Gastrocnemius medialis (tissue), 4 donors: ENCODE measurements at regions not wholly inside any gene's neighbourhood (a gene's known extent, or its start where the extent isn't known, plus 50 kb on each side); places are given as distances from the start of the nearest gene placed in this dataset.
"Not testable (repeated sequence)": the region's sequence is repeated elsewhere in the genome, so short reads cannot be mapped to it uniquely, and the experiment has no call there.

Experiments used
- ATAC-seq, 2 donors: fragments of 150-250 bp; one replicate each; pipeline ENCODE4 v1.9.1; 2016
- DNase-seq, 2 donors: peaks; one replicate each; pipeline ENCODE4 v3.0.0-alpha.2; 2019
- H3K27ac ChIP-seq, 4 donors: fragments of 200-600 bp; sonication (generic); 1 replicate in 1 of 4; 2 replicates in 3 of 4; pipeline ENCODE4 v1.5.1; 2016 to 2018; ENCODE audit warnings: mild to moderate bottlenecking in 2 of 4, moderate library complexity in 1 of 4
- H3K27me3 ChIP-seq, 3 donors: fragments of 200-600 bp; sonication (generic) in 2 of 3; 1 replicate in 1 of 3; 2 replicates in 2 of 3; pipeline versions ENCODE4 v1.5.1 to v1.6.0; 2016 to 2019; ENCODE audit warnings: mild to moderate bottlenecking in 1 of 3, moderate library complexity in 1 of 3
- H3K36me3 ChIP-seq, 2 donors: fragments of 200-600 bp; sonication (generic) in 1 of 2; one replicate each; pipeline ENCODE4 v1.5.1; 2017 to 2018
- H3K4me1 ChIP-seq, 2 donors: fragments of 200-600 bp; sonication (generic) in 1 of 2; one replicate each; pipeline ENCODE4 v1.5.1; 2016 to 2017; ENCODE audit warnings: mild to moderate bottlenecking in 2 of 2
- H3K4me3 ChIP-seq, 4 donors: fragments of 200-600 bp; sonication (generic) in 3 of 4; 1 replicate in 1 of 4; 2 replicates in 3 of 4; pipeline ENCODE4 v1.5.1; 2016 to 2019; ENCODE audit warnings: mild to moderate bottlenecking in 2 of 4
- H3K9me3 ChIP-seq, 3 donors: fragments of 200-600 bp; sonication (generic) in 2 of 3; 1 replicate in 1 of 3; 2 replicates in 2 of 3; pipeline ENCODE4 v1.5.1; 2016 to 2019
- POLR2A ChIP-seq, 2 donors: fragments of 450-650 bp; IDR thresholded peaks; one replicate each; pipeline ENCODE4 v1.6.1; 2017; ENCODE audit warnings: antibody characterized with exemption in 2 of 2, mild to moderate bottlenecking in 2 of 2, moderate library complexity in 2 of 2
- in situ Hi-C, 4 donors: fragments of 200-750 bp; cut with MboI; loops; one replicate each; pipeline versions ENCODE4 v1.15.0 to v1.8.0; 2017; ENCODE audit warnings: low sequenced_read_pairs in 4 of 4
- intact Hi-C: fragments of 100-400 bp; cut with DNase I; formaldehyde crosslinking; loops from one replicate; pipeline ENCODE4 v1.15.1; 2023; ENCODE audit warnings: low total_unique reads
- TF ChIP-seq, protein P1 (sequence below), 5 experiments: fragments of 450-650 bp in 3 of 5; fragments of 200-600 bp in 2 of 5; sonication (generic) in 2 of 5; IDR thresholded peaks in 4 of 5; conservative IDR thresholded peaks in 1 of 5; 1 replicate in 4 of 5; 2 replicates in 1 of 5; pipeline ENCODE4 v1.5.1; 2016 to 2019; ENCODE audit warnings: antibody characterized with exemption in 5 of 5, mild to moderate bottlenecking in 3 of 5, moderate library complexity in 3 of 5

GRCh38 chr10:28763471-28764170 lies 86.3 kb downstream of the BAMBI start:
- Histone ChIP-seq H3K36me3 (no peaks in the 10 kb centered on the region), H3K4me1 (no peaks in the 10 kb centered on the region), H3K27me3 (no peaks in the 10 kb centered on the region), H3K27ac (no peak overlapping the region), H3K9me3 (no peaks in the 10 kb centered on the region), H3K4me3 (no peak overlapping the region)
- DNase-seq (no peak), ATAC-seq (no peak)
- no peak for TF ChIP-seq POLR2A (IDR thresholded peaks at IDR 0.05)
- TF ChIP-seq, protein P1, sequence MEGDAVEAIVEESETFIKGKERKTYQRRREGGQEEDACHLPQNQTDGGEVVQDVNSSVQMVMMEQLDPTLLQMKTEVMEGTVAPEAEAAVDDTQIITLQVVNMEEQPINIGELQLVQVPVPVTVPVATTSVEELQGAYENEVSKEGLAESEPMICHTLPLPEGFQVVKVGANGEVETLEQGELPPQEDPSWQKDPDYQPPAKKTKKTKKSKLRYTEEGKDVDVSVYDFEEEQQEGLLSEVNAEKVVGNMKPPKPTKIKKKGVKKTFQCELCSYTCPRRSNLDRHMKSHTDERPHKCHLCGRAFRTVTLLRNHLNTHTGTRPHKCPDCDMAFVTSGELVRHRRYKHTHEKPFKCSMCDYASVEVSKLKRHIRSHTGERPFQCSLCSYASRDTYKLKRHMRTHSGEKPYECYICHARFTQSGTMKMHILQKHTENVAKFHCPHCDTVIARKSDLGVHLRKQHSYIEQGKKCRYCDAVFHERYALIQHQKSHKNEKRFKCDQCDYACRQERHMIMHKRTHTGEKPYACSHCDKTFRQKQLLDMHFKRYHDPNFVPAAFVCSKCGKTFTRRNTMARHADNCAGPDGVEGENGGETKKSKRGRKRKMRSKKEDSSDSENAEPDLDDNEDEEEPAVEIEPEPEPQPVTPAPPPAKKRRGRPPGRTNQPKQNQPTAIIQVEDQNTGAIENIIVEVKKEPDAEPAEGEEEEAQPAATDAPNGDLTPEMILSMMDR (IDR thresholded peaks at IDR 0.05 in 4 of 5, conservative IDR thresholded peaks at IDR 0.05 in 1 of 5) = no peak
- in situ Hi-C loops (no loop called here), intact Hi-C loops (no loop called here)

- no peak for TF ChIP-seq POLR2A (IDR thresholded peaks at IDR 0.05)
- TF ChIP-seq, protein P1 (IDR thresholded peaks at IDR 0.05 in 4 of 5, conservative IDR thresholded peaks at IDR 0.05 in 1 of 5) = no peak
- Histone ChIP-seq H3K27me3 (no peaks in the 10 kb centered on the region), H3K9me3 (no peaks in the 10 kb centered on the region), H3K4me3 (no peak overlapping the region), H3K36me3 (no peaks in the 10 kb centered on the region), H3K27ac (no peak overlapping the region), H3K4me1 (no peaks in the 10 kb centered on the region)
- in situ Hi-C loops = no loop called here
- intact Hi-C loops = no loop called here
- DNase-seq = no peak
- no peak for ATAC-seq
Measured at GRCh38 chr10:28765641-28766040, 88.3 kb downstream of the BAMBI start.

- in situ Hi-C loops = no loop called here
- Histone ChIP-seq H3K36me3 (no peaks in the 10 kb centered on the region), H3K4me1 (no peaks in the 10 kb centered on the region), H3K27ac (no peak overlapping the region), H3K4me3 (no peak overlapping the region), H3K27me3 (no peaks in the 10 kb centered on the region), H3K9me3 (no peaks in the 10 kb centered on the region)
- DNase-seq (no peak), ATAC-seq (no peak)
- intact Hi-C loops = no loop called here
- TF ChIP-seq, protein P1 (IDR thresholded peaks at IDR 0.05 in 4 of 5, conservative IDR thresholded peaks at IDR 0.05 in 1 of 5) = no peak
- TF ChIP-seq POLR2A (IDR thresholded peaks at IDR 0.05) = no peak
Measured at GRCh38 chr10:28768227-28768626, 90.9 kb downstream of the BAMBI start.

DNA sequence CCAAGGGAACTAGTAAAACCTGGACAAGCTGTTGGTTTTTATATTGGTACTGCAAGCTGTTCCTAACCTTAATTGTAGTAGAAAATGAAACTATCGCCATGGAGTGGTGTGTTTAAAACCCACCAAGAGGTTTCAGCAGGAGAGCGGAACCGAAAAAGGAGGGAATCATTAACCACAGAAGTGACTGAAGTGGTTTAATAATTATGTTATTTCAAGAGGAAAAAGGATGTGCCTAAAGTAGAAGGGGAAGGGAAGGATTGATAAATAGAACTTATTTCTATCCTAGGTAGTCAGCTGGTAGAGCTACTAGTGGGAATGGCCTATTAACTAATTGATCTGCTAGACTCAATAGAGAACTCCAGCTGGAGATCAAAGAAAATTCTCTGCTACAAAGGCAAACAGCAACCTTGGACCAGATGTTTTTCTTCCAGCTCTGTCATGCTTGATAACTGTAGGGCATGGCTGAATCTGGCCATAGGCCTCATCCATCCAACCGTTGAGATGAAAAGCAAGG lies 91.8 kb downstream of the BAMBI start:
- TF ChIP-seq, protein P1 (IDR thresholded peaks at IDR 0.05 in 4 of 5, conservative IDR thresholded peaks at IDR 0.05 in 1 of 5) = no peak
- TF ChIP-seq POLR2A (IDR thresholded peaks at IDR 0.05) = no peak
- no peaks in the 10 kb centered on the region for H3K36me3 ChIP-seq
- H3K4me3 ChIP-seq = no peak overlapping the region
- no peaks in the 10 kb centered on the region for H3K27me3 ChIP-seq
- no peaks in the 10 kb centered on the region for H3K4me1 ChIP-seq
- no peaks in the 10 kb centered on the region for H3K9me3 ChIP-seq
- no peak for DNase-seq
- in situ Hi-C loops (no loop called here), intact Hi-C loops (no loop called here)
- ATAC-seq = no peak
- no peak overlapping the region for H3K27ac ChIP-seq

GRCh38 chr10:28771580-28772090 lies 94.3 kb downstream of the BAMBI start:
- DNase-seq, H3K4me3 ChIP-seq, H3K27me3 ChIP-seq, H3K9me3 ChIP-seq, H3K36me3 ChIP-seq, in situ Hi-C loops, intact Hi-C loops, ATAC-seq, H3K27ac ChIP-seq, H3K4me1 ChIP-seq: not testable (repeated sequence)
